ENCODE measurements at regions not wholly inside any gene's neighbourhood (a gene's known extent, or its start where the extent isn't known, plus 50 kb on each side); places are given as distances from the start of the nearest gene placed in this dataset.

- no peak for TF ChIP-seq CTCF (conservative IDR thresholded peaks at IDR 0.05)
- Mint-ChIP-seq H3K27me3 (ENCODE audit: insufficient read depth) (peaks cover 2% of the 10 kb centered on the region), H3K36me3 (ENCODE audit: low read depth) (no peaks in the 10 kb centered on the region), H3K27ac (no peak overlapping the region), H3K4me3 (no peak overlapping the region), H3K9me3 (no peaks in the 10 kb centered on the region), H3K4me1 (no peaks in the 10 kb centered on the region)
- no peak overlapping the region for H3K27ac ChIP-seq (ENCODE audit: low read depth, low read length)
- no peaks in the 10 kb centered on the region for H3K36me3 ChIP-seq (ENCODE audit: control insufficient read depth, insufficient read depth, low read length)
- 64 to 76% methylated on average over 1 of the region's 1 CpG for WGBS, 2 experiments (ENCODE audit: insufficient coverage in 1 of 2, insufficient read length in 1 of 2)
- DNase-seq = no peak
- peaks cover 3% of the 10 kb centered on the region for H3K4me1 ChIP-seq (ENCODE audit: control insufficient read depth, insufficient read depth, low read length)
- peaks cover 7% of the 10 kb centered on the region for H3K9me3 ChIP-seq (ENCODE audit: control insufficient read depth, low read length)
- H3K27me3 ChIP-seq (ENCODE audit: control insufficient read depth, insufficient read depth, low read length, poor library complexity, severe bottlenecking) = no peaks in the 10 kb centered on the region
- no peak overlapping the region for H3K9ac ChIP-seq (ENCODE audit: extremely low read depth, low read length, poor library complexity, severe bottlenecking)
- H3K4me3 ChIP-seq (ENCODE audit: low read length) = no peak overlapping the region
Measured at GRCh38 chr14:66405158-66405557, 81.0 kb upstream of the CCDC196 start.

GRCh38 chr14:66413901-66414300 lies 72.3 kb upstream of the CCDC196 start:
- H3K4me3 Mint-ChIP-seq = no peak overlapping the region
- H3K4me1 Mint-ChIP-seq = no peaks in the 10 kb centered on the region
- Histone ChIP-seq H3K27me3 (ENCODE audit: control insufficient read depth, insufficient read depth, low read length, poor library complexity, severe bottlenecking) (no peaks in the 10 kb centered on the region), H3K36me3 (ENCODE audit: control insufficient read depth, insufficient read depth, low read length) (no peaks in the 10 kb centered on the region), H3K9ac (ENCODE audit: extremely low read depth, low read length, poor library complexity, severe bottlenecking) (no peak overlapping the region), H3K4me1 (ENCODE audit: control insufficient read depth, insufficient read depth, low read length) (no peaks in the 10 kb centered on the region), H3K9me3 (ENCODE audit: control insufficient read depth, low read length) (peaks cover 11% of the 10 kb centered on the region), H3K27ac (ENCODE audit: low read depth, low read length) (no peak overlapping the region), H3K4me3 (ENCODE audit: low read length) (no peak overlapping the region)
- peaks cover 7% of the 10 kb centered on the region for H3K27me3 Mint-ChIP-seq (ENCODE audit: insufficient read depth)
- no peak for TF ChIP-seq CTCF (conservative IDR thresholded peaks at IDR 0.05)
- H3K36me3 Mint-ChIP-seq (ENCODE audit: low read depth) = no peaks in the 10 kb centered on the region
- peaks cover 6% of the 10 kb centered on the region for H3K9me3 Mint-ChIP-seq
- H3K27ac Mint-ChIP-seq = no peak overlapping the region
- no peak for DNase-seq

GRCh38 chr14:66414511-66414910 lies 71.7 kb upstream of the CCDC196 start:
- WGBS, 2 experiments (ENCODE audit: insufficient coverage in 1 of 2, insufficient read length in 1 of 2) = 100% methylated on average over 1 of the region's 1 CpG; no CpG with 5 or more reads in 1 of the 2 experiments
- Histone ChIP-seq H3K9ac (ENCODE audit: extremely low read depth, low read length, poor library complexity, severe bottlenecking) (no peak overlapping the region), H3K27ac (ENCODE audit: low read depth, low read length) (no peak overlapping the region), H3K4me3 (ENCODE audit: low read length) (no peak overlapping the region), H3K27me3 (ENCODE audit: control insufficient read depth, insufficient read depth, low read length, poor library complexity, severe bottlenecking) (no peaks in the 10 kb centered on the region), H3K9me3 (ENCODE audit: control insufficient read depth, low read length) (peaks cover 8% of the 10 kb centered on the region), H3K36me3 (ENCODE audit: control insufficient read depth, insufficient read depth, low read length) (no peaks in the 10 kb centered on the region), H3K4me1 (ENCODE audit: control insufficient read depth, insufficient read depth, low read length) (no peaks in the 10 kb centered on the region)
- Mint-ChIP-seq H3K9me3 (peaks cover 6% of the 10 kb centered on the region), H3K36me3 (ENCODE audit: low read depth) (no peaks in the 10 kb centered on the region), H3K4me1 (no peaks in the 10 kb centered on the region), H3K27ac (no peak overlapping the region), H3K4me3 (no peak overlapping the region), H3K27me3 (ENCODE audit: insufficient read depth) (peaks cover 7% of the 10 kb centered on the region)
- no peak for TF ChIP-seq CTCF (conservative IDR thresholded peaks at IDR 0.05)
- no peak for DNase-seq

Measured in endodermal cell (in vitro differentiated cells).